ENCODE measurements at regions not wholly inside any gene's neighbourhood (a gene's known extent, or its start where the extent isn't known, plus 50 kb on each side); places are given as distances from the start of the nearest gene placed in this dataset.

DNA sequence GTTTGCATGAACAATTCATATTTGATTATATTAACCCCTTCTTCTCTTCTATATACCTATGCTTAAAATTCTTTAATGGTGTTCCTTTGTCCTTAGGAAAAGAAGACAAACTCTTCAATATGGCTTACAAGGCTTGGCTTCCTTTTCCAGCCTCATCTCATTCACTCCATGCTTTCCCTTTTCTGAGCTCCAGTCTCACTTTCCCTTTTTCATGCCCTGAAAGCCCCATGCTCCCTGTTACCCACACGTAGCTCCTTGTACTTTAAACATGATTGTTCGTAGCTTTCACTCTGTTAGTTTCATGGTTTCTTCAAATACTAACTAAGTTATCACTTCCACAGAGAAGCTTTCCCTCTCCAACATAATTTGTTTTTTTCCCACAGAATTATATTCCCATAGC lies 161.3 kb downstream of the UBE2E3 start:
- TF ChIP-seq POLR2AphosphoS5 (IDR thresholded peaks at IDR 0.05; ENCODE audit: borderline replicate concordance, low read depth, low read length) (no peak), EZH2 (IDR thresholded peaks at IDR 0.05) (no peak), FOXP2 (optimal IDR thresholded peaks at IDR 0.05; ENCODE audit: control extremely low read depth, extremely low read length, insufficient read depth) (no peak)
